ENCODE measurements at regions not wholly inside any gene's neighbourhood (a gene's known extent, or its start where the extent isn't known, plus 50 kb on each side); places are given as distances from the start of the nearest gene placed in this dataset.
"Not testable (repeated sequence)": the region's sequence is repeated elsewhere in the genome, so short reads cannot be mapped to it uniquely, and the experiment has no call there.

DNA sequence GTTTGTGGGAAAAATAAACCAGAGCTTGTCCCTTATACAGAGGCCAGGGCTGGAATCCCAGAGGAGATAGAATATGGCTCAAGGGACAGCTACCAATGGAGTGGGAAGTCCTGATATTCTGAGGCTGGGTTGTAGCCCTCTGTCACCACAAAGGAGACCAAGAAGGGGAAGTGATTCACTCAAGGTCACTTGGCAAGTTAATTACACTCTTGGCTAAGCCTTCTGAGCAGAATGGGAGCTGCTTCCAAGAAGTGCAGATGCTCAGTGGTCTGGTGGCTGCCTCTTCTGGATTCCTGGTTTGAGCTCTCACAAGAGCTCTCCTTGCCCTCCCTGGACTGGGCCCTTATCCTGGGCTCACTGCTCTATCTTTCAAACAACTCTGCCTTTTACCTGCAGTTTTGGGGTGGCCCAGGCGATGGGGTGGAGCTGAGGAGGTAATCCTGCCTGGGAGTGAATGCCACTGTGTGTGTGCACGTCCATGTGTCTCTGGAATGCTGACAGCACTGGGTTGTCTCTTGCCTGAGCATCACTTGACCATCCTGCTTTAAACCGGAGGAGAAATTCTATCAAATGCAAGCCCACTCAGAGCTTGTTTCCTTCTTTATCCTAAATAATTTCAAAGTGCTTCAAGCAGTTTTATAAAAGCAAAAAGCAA is 168.2 kb downstream of the KCNS3 start:
- H2AFZ ChIP-seq (ENCODE audit: low read depth, low read length, severe bottlenecking): no peak overlapping the region
- no peak overlapping the region for H3K27ac ChIP-seq (ENCODE audit: low read depth, low read length)
- no peaks in the 10 kb centered on the region for H3K27me3 ChIP-seq (ENCODE audit: low read length)
- H3K36me3 ChIP-seq (ENCODE audit: low read length): no peaks in the 10 kb centered on the region
- no peaks in the 10 kb centered on the region for H3F3A ChIP-seq (ENCODE audit: insufficient read depth)
- H3K9ac ChIP-seq (ENCODE audit: low read length): no peak overlapping the region
- H3K9me2 ChIP-seq (replicated peaks; ENCODE audit: insufficient read depth, low read length): no peaks in the 10 kb centered on the region
- H3K9me3 ChIP-seq (ENCODE audit: insufficient read depth, low read length): no peaks in the 10 kb centered on the region
- no peak overlapping the region for H3K4me2 ChIP-seq (ENCODE audit: low read depth, low read length, poor library complexity, severe bottlenecking)
- no peak overlapping the region for H3K4me3 ChIP-seq (ENCODE audit: insufficient read depth, low read length, poor library complexity, severe bottlenecking)
- no peaks in the 10 kb centered on the region for H3K79me2 ChIP-seq (ENCODE audit: insufficient read depth, low read length)
- H4K20me1 ChIP-seq (ENCODE audit: low read depth, low read length): no peaks in the 10 kb centered on the region
- TF ChIP-seq, protein P1, sequence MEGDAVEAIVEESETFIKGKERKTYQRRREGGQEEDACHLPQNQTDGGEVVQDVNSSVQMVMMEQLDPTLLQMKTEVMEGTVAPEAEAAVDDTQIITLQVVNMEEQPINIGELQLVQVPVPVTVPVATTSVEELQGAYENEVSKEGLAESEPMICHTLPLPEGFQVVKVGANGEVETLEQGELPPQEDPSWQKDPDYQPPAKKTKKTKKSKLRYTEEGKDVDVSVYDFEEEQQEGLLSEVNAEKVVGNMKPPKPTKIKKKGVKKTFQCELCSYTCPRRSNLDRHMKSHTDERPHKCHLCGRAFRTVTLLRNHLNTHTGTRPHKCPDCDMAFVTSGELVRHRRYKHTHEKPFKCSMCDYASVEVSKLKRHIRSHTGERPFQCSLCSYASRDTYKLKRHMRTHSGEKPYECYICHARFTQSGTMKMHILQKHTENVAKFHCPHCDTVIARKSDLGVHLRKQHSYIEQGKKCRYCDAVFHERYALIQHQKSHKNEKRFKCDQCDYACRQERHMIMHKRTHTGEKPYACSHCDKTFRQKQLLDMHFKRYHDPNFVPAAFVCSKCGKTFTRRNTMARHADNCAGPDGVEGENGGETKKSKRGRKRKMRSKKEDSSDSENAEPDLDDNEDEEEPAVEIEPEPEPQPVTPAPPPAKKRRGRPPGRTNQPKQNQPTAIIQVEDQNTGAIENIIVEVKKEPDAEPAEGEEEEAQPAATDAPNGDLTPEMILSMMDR (IDR thresholded peaks at IDR 0.05; ENCODE audit: insufficient read depth, low read length, poor library complexity, severe bottlenecking): no peak
- no peak for TF ChIP-seq EZH2phosphoT487 (conservative IDR thresholded peaks at IDR 0.05; ENCODE audit: low read length)

DNA sequence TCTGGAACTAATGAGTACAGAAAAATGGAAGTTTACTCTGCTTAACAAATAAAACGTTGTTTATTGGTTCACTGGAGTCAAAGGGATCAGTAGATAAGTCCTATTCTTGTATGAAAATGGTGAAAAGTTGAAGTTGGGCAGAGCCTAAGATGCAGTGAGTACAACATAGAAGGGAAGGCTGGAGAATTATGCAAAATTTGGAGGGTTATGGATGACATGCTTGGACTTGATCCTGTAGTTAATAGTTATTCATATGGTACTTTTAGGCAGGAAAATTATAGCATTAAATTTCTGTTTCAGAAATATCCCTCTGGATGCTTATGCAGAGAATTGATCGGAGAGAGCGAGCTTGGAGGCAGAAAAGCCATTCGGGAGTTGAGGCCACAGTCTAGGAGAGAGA is 167.6 kb downstream of the KCNS3 start:
- H3F3A ChIP-seq (ENCODE audit: insufficient read depth): no peaks in the 10 kb centered on the region
- H4K20me1 ChIP-seq (ENCODE audit: low read depth, low read length): no peaks in the 10 kb centered on the region
- no peak overlapping the region for H2AFZ ChIP-seq (ENCODE audit: low read depth, low read length, severe bottlenecking)
- no peaks in the 10 kb centered on the region for H3K9me2 ChIP-seq (replicated peaks; ENCODE audit: insufficient read depth, low read length)
- no peaks in the 10 kb centered on the region for H3K9me3 ChIP-seq (ENCODE audit: insufficient read depth, low read length)
- H3K9ac ChIP-seq (ENCODE audit: low read length): no peak overlapping the region
- H3K36me3 ChIP-seq (ENCODE audit: low read length): no peaks in the 10 kb centered on the region
- no peaks in the 10 kb centered on the region for H3K79me2 ChIP-seq (ENCODE audit: insufficient read depth, low read length)
- no peaks in the 10 kb centered on the region for H3K27me3 ChIP-seq (ENCODE audit: low read length)
- H3K4me3 ChIP-seq (ENCODE audit: insufficient read depth, low read length, poor library complexity, severe bottlenecking): no peak overlapping the region
- H3K4me2 ChIP-seq (ENCODE audit: low read depth, low read length, poor library complexity, severe bottlenecking): no peak overlapping the region
- TF ChIP-seq EZH2phosphoT487 (conservative IDR thresholded peaks at IDR 0.05; ENCODE audit: low read length): no peak
- TF ChIP-seq, protein P1 (IDR thresholded peaks at IDR 0.05; ENCODE audit: insufficient read depth, low read length, poor library complexity, severe bottlenecking): no peak
- no peak overlapping the region for H3K27ac ChIP-seq (ENCODE audit: low read depth, low read length)

DNA sequence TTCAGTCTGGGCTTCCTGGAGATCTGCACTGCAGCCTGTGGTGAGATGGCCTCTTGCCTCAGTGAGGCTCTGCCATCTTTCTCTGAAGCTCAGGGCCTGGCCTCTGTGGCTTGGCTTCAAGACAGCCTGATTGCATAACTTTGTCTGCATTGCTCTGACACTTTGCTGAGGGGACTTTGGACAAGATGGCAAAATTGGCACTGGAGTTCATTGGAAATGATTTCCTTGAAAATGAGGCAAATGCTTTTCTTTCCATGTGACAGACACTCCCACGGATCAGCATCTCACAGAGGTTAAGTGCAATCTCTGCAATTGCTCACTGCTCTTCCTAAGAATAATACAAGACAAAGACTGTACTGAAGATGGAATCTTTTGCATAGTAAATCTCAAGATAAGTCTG is 166.8 kb downstream of the KCNS3 start:
- no peak overlapping the region for H3K27ac ChIP-seq (ENCODE audit: low read depth, low read length)
- H3K9me3 ChIP-seq (ENCODE audit: insufficient read depth, low read length): no peaks in the 10 kb centered on the region
- H3K9me2 ChIP-seq (replicated peaks; ENCODE audit: insufficient read depth, low read length): no peaks in the 10 kb centered on the region
- TF ChIP-seq EZH2phosphoT487 (conservative IDR thresholded peaks at IDR 0.05; ENCODE audit: low read length): no peak
- TF ChIP-seq, protein P1 (IDR thresholded peaks at IDR 0.05; ENCODE audit: insufficient read depth, low read length, poor library complexity, severe bottlenecking): no peak
- no peak overlapping the region for H3K9ac ChIP-seq (ENCODE audit: low read length)
- H4K20me1 ChIP-seq (ENCODE audit: low read depth, low read length): no peaks in the 10 kb centered on the region
- no peak overlapping the region for H3K4me3 ChIP-seq (ENCODE audit: insufficient read depth, low read length, poor library complexity, severe bottlenecking)
- H3F3A ChIP-seq (ENCODE audit: insufficient read depth): no peaks in the 10 kb centered on the region
- no peak overlapping the region for H2AFZ ChIP-seq (ENCODE audit: low read depth, low read length, severe bottlenecking)
- H3K27me3 ChIP-seq (ENCODE audit: low read length): no peaks in the 10 kb centered on the region
- H3K4me2 ChIP-seq (ENCODE audit: low read depth, low read length, poor library complexity, severe bottlenecking): no peak overlapping the region
- no peaks in the 10 kb centered on the region for H3K36me3 ChIP-seq (ENCODE audit: low read length)
- H3K79me2 ChIP-seq (ENCODE audit: insufficient read depth, low read length): no peaks in the 10 kb centered on the region

DNA sequence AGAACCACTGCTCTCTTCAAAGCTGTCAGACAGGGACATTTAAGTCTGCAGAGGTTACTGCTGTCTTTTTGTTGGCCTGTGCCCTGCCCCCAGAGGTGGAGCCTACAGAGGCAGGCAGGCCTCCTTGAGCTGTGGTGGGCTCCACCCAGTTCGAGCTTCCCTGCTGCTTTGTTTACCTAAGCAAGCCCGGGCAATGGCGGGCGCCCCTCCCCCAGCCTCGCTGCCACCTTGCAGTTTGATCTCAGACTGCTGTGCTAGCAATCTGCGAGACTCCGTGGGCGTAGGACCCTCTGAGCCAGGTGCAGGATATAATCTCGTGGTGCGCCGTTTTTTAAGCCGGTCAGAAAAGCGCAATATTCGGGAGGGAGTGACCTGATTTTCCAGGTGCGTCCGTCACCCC is 138.9 kb downstream of the KCNS3 start:
- H3F3A ChIP-seq (ENCODE audit: insufficient read depth): not testable (repeated sequence)

More for the DNA sequence above, 138.9 kb downstream of the KCNS3 start:
- H3K36me3 ChIP-seq (ENCODE audit: low read length); H3K27me3 ChIP-seq (ENCODE audit: low read length); H2AFZ ChIP-seq (ENCODE audit: low read depth, low read length, severe bottlenecking); H4K20me1 ChIP-seq (ENCODE audit: low read depth, low read length); H3K9me3 ChIP-seq (ENCODE audit: insufficient read depth, low read length); H3K4me2 ChIP-seq (ENCODE audit: low read depth, low read length, poor library complexity, severe bottlenecking); H3K9ac ChIP-seq (ENCODE audit: low read length); H3K4me3 ChIP-seq (ENCODE audit: insufficient read depth, low read length, poor library complexity, severe bottlenecking); H3K27ac ChIP-seq (ENCODE audit: low read depth, low read length); H3K9me2 ChIP-seq (replicated peaks; ENCODE audit: insufficient read depth, low read length); H3K79me2 ChIP-seq (ENCODE audit: insufficient read depth, low read length): not testable (repeated sequence)
